Hepatocyte (in vitro differentiated cells): ENCODE measurements at regions not wholly inside any gene's neighbourhood (a gene's known extent, or its start where the extent isn't known, plus 50 kb on each side); places are given as distances from the start of the nearest gene placed in this dataset.

Experiments used
- EZH2 ChIP-seq: fragments of 200-600 bp; sonication (generic); IDR thresholded peaks from 2 replicates; pipeline ENCODE4 v1.6.1; 2016; ENCODE audit warnings: antibody characterized with exemption, mild to moderate bottlenecking, borderline replicate concordance
- TF ChIP-seq, protein P1 (sequence below): fragments of 200-600 bp; sonication (generic); IDR thresholded peaks from 2 replicates; pipeline ENCODE4 v1.5.1; 2016; ENCODE audit warnings: antibody characterized with exemption, mild to moderate bottlenecking; ENCODE audit not compliant: poor library complexity

DNA sequence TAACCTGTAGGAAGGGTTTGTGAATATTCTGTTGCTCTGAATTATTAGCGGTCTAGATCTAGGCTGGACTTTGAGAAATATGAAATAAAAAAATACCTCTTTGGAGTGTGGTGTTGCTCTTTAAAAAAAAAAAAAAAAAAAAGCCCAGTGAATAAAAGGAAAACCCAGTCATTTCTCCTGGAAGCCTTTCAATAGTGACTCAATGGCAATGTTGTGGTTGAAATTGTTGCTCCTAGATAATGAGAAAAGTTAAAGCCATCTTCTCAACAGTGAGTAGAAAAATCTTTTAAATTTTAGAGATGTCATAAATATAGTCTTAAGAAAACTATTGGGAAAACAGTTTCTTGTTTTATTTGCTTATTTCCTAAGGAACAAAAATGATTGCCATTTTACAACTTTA lies 135.3 kb downstream of the RFC3 start:
- TF ChIP-seq EZH2 = no peak
- TF ChIP-seq, protein P1, sequence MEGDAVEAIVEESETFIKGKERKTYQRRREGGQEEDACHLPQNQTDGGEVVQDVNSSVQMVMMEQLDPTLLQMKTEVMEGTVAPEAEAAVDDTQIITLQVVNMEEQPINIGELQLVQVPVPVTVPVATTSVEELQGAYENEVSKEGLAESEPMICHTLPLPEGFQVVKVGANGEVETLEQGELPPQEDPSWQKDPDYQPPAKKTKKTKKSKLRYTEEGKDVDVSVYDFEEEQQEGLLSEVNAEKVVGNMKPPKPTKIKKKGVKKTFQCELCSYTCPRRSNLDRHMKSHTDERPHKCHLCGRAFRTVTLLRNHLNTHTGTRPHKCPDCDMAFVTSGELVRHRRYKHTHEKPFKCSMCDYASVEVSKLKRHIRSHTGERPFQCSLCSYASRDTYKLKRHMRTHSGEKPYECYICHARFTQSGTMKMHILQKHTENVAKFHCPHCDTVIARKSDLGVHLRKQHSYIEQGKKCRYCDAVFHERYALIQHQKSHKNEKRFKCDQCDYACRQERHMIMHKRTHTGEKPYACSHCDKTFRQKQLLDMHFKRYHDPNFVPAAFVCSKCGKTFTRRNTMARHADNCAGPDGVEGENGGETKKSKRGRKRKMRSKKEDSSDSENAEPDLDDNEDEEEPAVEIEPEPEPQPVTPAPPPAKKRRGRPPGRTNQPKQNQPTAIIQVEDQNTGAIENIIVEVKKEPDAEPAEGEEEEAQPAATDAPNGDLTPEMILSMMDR = no peak
